HG02610 (cell line): ENCODE measurements at regions not wholly inside any gene's neighbourhood (a gene's known extent, or its start where the extent isn't known, plus 50 kb on each side); places are given as distances from the start of the nearest gene placed in this dataset.

Experiments
- ATAC-seq: cut with Tn5 transposase; IDR thresholded peaks from one replicate; pipeline ENCODE4 v1.9.1; 2021; ENCODE audit warnings: mild to moderate bottlenecking, moderate library complexity; ENCODE audit not compliant: unreplicated experiment

DNA sequence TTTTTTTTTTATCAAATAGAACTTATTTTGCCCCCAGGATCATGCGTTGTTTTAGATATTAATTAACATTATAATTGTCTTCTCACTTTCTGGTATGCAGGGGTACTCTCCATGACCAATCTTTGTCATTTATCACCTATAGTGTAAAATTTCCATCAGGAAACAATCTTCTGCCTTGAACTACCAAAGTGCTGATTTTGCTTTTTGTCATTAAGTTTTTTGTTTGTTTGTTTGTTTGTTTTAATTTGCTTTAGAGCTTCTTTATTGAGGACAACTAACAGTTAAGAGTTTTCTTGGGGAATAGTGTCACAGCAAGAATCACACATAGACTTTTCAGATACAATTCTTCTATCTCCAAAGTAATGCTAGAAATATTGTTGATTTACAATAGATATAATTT, 171.2 kb upstream of the PRPS1L1 start:
- no peak for ATAC-seq

DNA sequence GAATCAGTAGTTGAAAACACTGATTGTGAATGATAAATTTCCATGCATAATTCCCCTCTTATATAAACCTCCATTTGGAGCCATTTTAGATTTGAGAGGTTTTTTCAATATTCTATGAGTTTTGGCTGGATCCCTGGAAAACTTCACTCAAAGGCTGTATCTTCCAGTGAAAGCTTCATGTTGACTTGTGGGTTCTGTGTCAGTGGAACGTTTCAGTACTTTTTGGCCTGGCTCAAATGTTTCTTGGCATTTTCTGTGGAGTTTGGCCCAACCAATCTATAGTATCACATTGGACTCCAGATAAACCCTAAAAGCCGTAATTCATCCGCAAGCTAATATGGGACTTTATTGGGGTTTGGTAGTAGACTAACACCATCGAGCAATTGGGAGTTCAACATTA, 172.6 kb upstream of the PRPS1L1 start:
- ATAC-seq, result no peak

DNA sequence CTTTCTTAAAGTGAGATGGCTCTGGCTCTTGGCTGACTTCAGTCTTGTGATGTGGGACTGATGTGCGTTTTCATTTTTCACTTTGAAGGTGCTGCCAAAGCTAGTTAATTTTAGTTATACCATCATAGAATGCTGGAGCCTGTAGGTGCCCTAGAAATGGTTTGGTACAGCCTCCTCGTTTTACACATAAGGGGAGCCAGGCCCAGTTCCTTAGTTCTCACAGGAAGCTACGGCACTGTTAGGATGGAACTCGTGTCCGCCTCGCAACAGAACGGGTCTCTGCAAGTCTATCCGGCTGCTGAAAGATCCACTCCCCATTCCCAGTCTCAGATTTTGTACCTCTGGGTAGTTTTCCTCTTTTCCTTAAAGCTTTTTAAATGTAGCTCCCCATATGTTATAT, 173.2 kb upstream of the PRPS1L1 start:
- no peak for ATAC-seq

DNA sequence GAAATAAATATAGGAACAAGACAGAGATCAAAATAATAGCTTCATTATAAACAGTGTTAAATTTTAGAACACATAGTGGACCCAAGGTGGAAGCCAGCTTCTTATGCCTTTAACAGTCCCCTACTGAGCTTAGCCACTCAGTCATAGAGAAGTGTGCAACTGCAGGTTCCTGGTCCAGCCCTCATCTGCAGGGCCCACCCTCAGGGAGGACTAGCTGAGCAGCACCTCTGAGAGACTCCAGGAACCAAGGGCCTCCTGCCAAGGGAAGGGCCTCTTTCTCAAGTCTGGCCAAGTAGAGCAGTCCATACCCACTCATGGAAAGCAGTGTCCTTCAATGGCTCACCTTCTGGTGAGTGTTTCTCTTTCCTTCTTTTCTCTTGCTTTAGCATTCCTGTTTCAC, 173.7 kb upstream of the PRPS1L1 start:
- ATAC-seq, result no peak

DNA sequence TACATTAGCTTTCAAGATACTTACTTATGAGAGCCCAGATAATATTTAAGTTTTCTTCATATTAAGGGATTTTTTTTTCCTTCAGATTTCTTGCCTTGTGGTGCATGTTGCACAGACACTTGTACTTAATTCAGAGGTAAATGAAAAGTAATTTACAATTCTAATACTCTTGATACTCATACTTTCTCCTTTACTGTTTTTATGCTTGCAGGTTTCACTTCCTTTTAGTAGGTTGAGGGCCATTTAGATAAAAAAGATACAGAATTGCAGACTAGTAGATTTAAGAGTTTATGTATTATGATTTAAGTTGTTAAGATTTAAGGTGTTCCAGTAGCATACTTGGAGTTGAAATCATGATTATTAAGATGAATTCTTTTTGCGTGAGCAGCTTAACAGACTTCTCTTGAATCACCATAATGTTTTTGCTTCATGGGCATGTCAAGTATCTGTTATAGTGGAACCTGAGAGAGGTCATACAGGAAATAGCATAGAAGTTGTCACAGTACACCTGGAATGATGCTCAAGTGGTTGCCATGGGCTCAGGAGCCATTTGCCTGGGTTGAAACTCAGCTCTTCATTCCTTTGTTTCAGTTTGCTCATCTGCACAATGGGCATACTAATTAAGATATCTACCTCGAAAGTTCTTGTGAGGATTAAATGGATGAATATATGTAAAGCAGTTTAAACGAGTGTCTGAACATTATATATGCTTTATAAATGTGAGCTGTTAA, 174.8 kb upstream of the PRPS1L1 start:
- no peak for ATAC-seq

DNA sequence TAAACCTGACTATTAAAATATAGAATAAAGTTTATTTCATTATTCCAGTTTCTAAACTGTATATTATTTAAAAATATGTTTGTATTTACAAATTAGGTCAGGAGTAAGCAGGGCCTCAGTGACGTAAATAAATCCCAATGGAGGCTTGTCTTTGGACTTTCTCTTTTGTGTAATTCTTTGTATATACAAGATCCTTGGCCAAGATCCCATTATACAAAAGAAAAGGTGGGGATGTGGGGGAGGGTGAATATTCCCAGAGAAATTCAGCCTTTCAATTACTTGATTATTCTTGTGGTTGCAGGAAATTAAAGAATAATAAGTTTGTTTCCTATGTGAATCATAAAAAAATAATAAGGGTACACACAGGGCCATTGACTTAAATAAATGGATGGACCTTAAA, 178.7 kb upstream of the PRPS1L1 start:
- no peak for ATAC-seq

DNA sequence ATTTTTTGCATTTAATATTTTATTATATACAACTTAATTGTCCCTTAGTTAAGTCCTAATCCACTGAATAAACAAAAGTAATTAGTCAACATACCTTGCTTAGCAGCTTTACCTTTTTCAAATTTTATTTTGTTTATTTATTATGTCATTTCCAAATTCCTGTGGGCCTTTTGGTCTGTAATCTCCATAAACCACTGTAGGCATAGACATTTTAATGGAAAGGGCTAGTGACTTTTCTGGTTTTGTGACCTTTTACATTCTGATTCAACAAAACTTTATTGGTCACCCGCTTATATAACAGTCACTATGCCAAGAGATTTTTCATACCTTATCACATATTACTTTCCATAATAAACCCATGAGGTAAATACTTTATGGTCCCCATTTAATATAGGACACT, 181.3 kb upstream of the PRPS1L1 start:
- no peak for ATAC-seq

DNA sequence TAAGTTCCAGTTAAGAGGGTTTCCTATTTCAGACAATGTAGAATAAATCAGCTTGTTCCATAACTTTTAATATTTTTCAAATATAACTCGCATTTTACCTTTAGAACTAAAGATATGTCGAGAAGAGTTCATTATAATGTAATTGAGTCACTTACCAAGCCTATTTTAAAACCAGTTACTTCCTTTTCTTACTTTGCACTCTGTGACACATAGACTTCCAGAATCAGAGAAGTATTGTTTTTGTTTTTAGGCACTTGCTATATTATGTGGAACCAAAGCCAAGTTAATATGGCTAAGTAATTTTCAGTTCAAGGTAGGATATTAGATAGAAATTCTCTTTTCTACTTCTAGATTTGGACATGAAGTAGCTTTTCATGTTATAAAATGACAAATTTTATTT, 182.7 kb upstream of the PRPS1L1 start:
- ATAC-seq, result no peak

DNA sequence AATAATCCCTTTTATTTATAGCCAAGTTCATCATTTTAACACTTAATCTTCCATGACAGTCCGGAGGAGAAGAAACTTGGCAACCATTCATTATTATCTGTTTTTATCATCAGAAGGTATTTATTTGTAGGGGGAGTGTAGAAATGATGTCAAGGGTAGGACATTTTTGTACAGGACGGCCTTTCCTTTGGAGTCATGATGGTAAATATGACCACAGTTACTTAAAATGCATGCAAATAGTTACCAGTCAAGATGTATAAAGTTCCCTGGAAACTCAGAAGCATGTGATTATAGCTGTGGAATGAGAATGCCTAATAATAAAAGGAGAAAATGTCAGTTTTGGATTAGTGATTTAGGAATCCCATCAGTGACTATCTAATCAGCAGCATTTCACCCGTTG, 183.1 kb upstream of the PRPS1L1 start:
- no peak for ATAC-seq

DNA sequence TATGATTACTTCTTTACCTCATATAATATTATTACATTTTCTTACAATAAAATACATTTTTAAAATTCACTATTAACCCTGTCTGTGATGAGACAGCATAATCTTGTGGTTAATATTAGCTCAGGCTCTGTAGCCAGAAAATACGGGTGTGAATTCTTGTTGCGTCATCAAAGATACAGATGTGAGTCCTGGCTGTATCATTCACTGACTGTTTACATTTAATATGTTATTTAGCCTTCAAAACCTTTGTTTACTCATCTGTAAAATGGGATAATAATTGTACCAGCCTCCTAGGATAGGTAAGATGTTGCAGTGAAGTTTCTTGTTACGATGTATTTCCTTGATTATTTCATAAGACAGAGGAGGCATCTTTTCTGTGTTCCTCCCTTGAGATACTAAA, 184.7 kb upstream of the PRPS1L1 start:
- no peak for ATAC-seq

DNA sequence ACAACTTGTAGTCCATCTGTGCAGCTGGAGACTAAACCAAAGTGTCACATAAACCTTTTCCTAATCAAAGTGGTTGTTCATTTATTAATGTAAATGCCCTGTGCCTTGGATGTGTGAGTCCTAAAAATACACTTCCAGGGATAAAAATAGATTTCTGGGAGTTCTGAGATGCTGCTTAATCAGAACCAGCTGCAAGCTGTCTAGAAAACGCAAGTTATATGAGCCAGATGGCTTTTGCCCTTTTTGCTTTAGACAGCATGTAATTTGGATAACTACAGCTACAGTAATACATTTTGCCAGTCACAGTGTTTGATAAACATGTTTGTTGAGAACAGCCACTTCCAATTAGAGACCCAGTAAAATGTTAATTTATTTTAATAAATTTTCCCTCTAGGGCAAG, 185.1 kb upstream of the PRPS1L1 start:
- ATAC-seq, result no peak

DNA sequence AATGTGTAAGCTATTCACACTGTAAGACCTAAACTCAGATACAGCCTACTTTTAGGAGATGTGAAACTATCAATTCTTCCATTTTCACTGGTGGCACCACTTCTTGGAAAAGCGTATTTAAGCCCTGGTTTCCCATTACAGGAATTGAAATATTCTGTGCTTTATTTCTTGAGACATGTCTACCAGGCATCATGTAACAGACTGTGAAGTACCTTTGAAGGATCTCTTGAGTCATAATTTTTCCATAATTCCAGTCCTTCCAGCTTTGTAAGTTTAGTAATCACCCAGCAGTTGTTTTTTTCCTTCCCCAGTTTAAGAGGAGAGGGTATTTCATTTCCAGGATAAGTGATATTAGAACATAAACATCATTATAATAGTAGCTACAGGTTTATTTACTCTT, 186.0 kb upstream of the PRPS1L1 start:
- no peak for ATAC-seq

DNA sequence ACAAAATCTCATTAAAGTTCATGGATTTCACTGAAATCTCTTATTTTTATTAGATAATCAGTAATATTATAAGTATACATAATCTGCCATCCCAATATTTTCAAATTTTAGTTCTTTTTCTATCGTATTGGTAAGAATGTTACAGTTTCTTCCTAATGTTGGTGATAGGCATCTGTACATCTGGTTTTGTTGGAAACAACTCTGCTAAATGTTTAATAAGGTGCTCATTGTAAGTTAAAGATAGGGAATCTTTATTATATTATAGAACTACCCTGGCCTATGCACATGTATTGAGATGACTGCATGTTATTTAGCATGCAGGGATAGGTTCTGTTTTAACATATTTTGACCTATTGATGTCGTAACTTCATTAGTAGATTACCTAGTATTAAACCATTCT, 188.6 kb upstream of the PRPS1L1 start:
- no peak for ATAC-seq

DNA sequence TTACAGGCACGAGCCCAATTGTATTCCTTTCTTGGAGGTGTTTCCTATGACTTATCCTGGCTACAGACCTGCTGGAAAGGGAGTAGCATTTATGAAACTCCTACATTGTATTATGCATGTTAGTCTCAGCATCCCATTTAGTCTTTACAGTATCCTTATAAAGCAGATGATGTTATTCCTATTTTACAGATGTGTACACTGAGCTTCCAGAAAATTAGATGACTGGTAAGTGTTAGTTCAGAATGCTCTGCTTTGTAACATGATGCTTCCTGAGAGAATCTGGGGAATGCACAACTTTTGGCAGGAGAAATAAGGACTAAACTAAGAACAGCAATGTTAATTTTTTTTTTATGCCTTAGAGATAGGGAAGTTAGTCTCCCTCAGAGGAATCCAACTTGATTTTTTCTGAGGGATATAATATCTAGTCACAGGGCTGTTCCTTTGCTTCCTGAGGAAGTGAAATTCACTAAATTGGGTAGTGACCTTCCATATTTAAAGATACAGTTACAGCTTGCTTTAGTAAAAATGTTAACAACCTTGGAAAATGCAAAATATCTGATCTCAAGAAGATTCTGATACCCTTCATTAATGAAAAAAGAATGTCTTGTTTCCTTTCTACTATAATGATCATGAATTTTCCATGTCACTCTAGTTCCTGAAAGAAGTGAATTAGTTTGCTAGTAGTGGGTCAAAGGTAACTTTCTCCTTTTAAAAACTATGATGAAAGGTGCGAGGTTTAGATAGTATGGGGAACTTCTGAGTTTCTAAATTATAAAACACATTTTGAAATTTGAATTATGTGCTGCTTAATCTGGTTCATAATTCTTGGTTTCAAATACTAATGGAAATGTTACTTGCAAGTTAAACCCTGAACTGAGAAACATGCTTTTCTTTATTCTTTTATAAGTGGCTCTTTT, 194.0 kb upstream of the PRPS1L1 start:
- ATAC-seq, result no peak

DNA sequence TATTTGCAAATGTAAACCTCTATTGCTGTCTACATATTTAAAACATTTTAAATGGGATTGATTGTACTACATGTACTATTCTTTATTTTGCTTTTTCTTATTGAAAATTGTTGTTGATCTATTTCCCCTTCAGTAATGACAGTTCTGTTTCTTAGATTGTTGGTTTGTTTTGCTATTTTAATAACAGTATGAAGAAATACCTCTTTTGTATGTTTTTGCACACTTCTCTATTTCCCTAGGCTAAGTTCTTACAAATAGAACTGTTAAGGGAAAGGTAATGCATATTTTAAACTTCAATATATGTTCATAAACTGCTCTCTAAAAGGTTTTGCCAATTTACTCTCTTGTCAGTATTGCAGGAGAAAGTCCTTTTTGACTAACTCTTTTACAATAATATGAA, 195.0 kb upstream of the PRPS1L1 start:
- ATAC-seq, result no peak

DNA sequence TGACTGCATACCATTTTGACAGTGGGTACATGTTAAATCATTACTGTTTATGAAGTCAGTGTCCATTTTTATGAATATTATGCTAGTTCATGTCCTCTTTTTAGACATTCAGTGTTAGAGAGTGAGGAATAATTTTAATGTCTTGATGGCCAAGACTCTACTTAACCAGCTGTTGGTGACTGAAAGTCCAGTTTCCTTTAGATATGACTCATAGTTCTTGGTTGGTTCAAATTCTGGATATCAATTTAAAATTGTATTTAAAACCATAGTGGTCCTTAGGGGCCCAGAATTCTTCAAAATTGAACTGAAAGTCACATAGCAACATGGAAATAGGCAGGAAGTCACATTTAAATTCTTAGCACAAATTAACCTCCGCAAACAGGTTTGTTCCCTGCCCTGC, 196.5 kb upstream of the PRPS1L1 start:
- ATAC-seq, result no peak

DNA sequence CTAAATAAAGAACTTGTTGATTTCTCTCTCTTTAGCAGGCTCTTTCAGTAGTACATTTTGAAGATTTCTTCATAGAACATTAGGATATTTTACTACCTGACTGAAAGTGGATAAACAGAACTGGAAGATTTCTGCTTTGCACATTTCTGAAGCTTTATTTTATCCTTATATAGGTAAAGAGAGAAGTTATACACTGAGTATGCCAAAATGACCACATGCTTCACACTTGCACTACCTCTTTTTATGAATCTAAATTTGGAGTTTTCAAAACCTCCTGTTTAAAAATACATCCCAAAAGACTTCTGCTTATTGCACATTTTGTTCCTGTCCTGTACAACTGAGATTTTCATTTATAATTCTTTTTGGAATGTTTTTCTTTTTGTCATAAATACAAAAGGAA, 197.4 kb upstream of the PRPS1L1 start:
- ATAC-seq, result no peak

DNA sequence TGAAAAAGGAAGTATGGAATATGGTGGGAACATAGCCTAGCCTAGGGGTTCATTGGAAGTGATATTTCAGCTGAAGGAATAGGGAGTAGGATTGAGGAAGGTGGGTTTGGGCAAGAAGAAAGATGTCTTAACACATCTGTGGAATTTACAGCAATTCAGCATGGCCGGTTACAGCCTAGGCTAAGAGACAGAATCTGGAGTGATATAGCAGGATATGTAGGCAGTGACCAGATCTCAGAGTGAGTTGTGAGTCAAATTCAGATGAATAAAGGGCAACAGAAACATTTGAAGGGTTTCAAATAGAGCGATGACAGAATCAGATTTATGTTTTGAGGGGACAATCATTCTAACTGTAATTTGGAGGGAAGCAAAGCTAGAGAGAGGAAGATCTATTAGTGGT, 199.0 kb upstream of the PRPS1L1 start:
- ATAC-seq, result no peak

DNA sequence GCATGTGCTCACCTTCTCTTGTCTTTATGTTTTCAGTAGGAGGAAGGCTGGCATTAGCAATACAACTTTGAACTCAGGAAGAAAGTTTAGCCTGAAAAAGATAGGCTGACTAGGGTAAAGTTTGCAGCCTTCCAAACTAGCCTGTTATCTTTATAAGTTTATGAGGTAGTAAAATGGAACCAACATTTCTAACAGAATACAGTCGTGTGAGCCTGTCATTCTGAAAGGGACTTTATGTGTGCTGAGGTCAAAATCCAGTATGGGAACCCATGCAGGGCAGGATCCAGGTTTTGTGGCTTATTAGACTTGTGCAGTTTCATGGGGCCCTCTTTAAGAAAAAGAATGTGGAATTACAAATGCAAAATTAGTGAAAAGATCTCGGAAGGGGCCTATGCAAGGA, 201.0 kb upstream of the PRPS1L1 start:
- ATAC-seq, result no peak

DNA sequence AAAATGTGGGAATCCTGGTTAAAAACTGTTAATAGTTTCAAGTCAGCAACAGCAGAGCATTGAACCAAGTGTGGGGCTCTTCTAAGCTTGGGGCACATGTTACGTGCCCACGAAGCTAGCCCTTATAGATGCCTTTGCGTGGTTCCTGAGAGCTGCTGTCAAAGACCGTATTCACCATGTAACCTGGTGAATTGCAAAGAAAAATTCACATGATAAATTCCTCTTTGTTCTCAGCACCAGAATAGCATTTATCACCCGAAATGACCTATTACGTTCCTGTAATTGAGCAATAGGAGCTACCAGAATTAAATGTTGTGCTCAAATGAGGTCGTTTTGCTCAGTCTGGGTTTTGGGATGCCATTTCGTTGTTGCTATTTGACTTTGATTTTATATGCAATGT, 202.6 kb upstream of the PRPS1L1 start:
- ATAC-seq, result no peak

DNA sequence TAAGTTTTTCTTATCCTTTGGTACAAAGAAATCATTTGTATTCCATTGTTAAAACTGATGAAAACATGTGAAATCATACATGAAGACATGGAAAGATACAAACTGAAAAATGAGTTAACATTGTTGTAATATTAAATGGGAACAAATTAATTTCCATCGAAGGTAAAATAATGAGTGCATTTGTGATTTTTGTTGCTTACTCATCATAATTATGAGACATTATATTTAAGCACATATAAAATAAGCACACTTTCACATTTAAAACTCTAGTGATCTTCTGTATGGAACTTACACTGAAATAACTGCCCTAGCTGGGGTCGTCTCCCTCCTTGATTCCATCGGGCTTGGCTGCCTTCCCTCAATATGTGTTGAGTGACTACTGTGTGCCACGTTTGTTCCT, 204.2 kb upstream of the PRPS1L1 start:
- no peak for ATAC-seq

DNA sequence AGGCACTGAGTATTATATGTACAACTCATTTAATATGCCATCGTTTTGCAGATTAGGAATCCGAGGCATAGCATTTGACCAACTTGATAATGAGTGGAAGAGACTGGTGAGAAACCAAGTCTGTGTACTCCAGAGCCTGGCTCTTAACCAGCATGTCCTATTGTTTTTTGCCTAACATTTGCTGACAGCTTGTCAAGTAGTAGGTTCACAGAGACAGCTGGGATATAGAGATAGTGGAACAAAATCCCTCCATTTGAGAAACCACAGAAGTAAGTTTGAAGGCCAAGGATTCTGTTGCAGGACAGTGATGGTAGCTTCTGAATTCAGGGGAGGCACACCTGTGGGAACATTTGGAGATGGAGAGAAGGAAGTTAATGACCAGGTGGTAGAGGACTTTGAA, 206.9 kb upstream of the PRPS1L1 start:
- no peak for ATAC-seq
